WERI-Rb-1 (cell line): ENCODE measurements at regions not wholly inside any gene's neighbourhood (a gene's known extent, or its start where the extent isn't known, plus 50 kb on each side); places are given as distances from the start of the nearest gene placed in this dataset.
"Not testable (repeated sequence)": the region's sequence is repeated elsewhere in the genome, so short reads cannot be mapped to it uniquely, and the experiment has no call there.

Experiments
- DNase-seq: peaks from one replicate; pipeline ENCODE4 v3.0.0-alpha.2; 2020
- H3K27ac ChIP-seq: fragments of 250-450 bp; sonication (Bioruptor Pico); 2 replicates; pipeline ENCODE4 v1.5.1; 2020; ENCODE audit warnings: mild to moderate bottlenecking, moderate library complexity
- H3K27me3 ChIP-seq: fragments of 250-450 bp; sonication (Bioruptor Pico); 2 replicates; pipeline ENCODE4 v1.5.1; 2021; ENCODE audit warnings: mild to moderate bottlenecking, low read depth, moderate library complexity; ENCODE audit not compliant: insufficient read depth, severe bottlenecking
- H3K36me3 ChIP-seq: fragments of 250-450 bp; sonication (Bioruptor Pico); 2 replicates; pipeline ENCODE4 v1.5.1; 2020; ENCODE audit warnings: mild to moderate bottlenecking, moderate library complexity
- H3K4me3 ChIP-seq: 2 replicates; pipeline ENCODE4 v1.5.1; 2011; ENCODE audit warnings: low read depth, mild to moderate bottlenecking, control low read depth, low read length
- H3K9me3 ChIP-seq: fragments of 250-450 bp; sonication (Bioruptor Pico); 2 replicates; pipeline ENCODE4 v1.5.1; 2021; ENCODE audit warnings: mild to moderate bottlenecking, moderate library complexity; ENCODE audit not compliant: severe bottlenecking
- TF ChIP-seq, protein P1 (sequence below): IDR thresholded peaks from 2 replicates; pipeline ENCODE4 v1.5.1; 2011; ENCODE audit warnings: low read depth, mild to moderate bottlenecking, control low read depth, inconsistent platforms, low read length

DNA sequence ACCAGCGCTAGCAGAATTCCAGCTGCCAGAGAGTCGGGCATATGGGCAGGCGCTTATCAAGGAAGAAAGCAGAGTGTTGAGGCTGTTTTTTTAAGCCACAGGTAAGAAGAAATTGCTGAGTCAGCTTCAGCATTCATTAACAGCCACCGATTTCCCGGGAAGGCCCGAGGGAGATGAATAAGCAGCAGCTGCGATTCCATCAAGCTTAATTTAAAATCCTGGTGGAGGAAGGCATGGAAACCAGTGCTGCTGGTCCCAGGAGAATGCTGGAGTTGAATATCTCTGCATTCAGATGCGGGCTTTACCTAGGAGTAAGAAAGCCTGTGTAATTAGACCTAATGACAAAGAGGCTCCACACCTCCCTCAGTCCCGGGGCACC is 168.8 kb downstream of the BRD1 start:
- Histone ChIP-seq H3K9me3 (no peaks in the 10 kb centered on the region), H3K27me3 (no peaks in the 10 kb centered on the region), H3K27ac (no peak overlapping the region), H3K36me3 (no peaks in the 10 kb centered on the region), H3K4me3 (no peak overlapping the region)
- TF ChIP-seq, protein P1, sequence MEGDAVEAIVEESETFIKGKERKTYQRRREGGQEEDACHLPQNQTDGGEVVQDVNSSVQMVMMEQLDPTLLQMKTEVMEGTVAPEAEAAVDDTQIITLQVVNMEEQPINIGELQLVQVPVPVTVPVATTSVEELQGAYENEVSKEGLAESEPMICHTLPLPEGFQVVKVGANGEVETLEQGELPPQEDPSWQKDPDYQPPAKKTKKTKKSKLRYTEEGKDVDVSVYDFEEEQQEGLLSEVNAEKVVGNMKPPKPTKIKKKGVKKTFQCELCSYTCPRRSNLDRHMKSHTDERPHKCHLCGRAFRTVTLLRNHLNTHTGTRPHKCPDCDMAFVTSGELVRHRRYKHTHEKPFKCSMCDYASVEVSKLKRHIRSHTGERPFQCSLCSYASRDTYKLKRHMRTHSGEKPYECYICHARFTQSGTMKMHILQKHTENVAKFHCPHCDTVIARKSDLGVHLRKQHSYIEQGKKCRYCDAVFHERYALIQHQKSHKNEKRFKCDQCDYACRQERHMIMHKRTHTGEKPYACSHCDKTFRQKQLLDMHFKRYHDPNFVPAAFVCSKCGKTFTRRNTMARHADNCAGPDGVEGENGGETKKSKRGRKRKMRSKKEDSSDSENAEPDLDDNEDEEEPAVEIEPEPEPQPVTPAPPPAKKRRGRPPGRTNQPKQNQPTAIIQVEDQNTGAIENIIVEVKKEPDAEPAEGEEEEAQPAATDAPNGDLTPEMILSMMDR = no peak
- peak; percentile 6 for DNase-seq

DNA sequence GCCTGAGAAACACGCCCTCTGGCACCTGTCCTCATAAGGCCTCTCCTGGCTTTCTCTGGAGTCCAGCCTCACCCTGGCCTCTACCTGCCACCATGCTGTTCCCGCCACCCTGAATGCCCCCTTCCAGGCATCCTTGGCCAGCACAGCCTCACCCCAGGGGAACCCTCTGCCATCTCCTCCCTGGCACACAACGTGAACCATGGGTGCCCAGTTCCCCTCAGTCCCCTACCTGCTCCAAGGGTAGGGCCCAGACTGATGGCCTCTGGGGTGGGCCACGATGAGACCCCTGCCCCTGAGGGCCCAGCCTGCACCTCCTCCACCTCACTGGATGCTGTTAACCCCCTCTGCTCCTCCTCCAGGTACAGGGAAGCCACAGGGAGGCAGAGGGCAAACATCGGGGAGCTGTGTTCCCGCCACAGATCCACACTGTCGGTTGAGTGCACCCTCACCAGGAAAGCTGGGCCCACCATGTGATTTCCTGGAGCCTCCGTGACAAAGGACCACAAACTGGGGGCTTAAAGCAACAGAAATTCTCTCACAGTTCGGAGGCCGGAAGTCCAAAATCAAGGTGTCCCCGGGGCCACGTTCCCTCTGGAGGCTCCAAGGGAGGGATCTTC is 169.6 kb downstream of the BRD1 start:
- no peaks in the 10 kb centered on the region for H3K36me3 ChIP-seq
- DNase-seq = no peak
- no peaks in the 10 kb centered on the region for H3K27me3 ChIP-seq
- TF ChIP-seq, protein P1 = no peak
- H3K9me3 ChIP-seq = no peaks in the 10 kb centered on the region
- no peak overlapping the region for H3K27ac ChIP-seq
- no peak overlapping the region for H3K4me3 ChIP-seq

DNA sequence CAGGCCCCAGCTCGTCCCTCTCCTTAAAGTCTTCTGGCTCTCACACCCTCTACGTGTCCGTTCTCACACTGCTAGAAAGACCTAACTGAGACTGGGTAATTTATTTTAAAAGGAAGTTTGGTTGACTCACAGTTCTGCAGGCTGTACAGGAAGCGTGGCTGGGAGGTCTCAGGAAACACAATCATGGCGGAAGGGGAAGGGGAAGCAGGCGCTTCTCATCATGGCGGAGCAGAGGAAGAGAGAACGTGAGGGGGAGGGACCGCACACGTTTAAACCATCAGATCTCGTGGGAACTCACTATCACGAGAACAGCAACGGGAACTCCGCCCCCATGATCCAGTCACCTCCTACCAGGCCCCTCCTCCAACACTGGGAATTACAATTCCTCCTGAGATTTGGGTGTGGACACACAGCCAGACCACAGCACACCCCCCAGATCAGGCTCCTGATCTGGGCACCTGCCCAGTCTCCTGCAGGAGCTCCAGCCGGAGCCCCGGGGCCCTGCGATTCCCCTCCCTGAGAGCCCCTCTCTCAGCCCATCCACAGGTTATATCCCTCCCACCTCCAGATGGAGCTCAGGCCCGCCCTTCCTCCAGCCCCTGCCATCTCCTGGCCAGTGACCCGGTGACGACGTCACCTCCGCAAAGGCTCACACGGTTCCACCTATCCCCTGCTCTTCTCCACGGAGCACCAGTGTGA is 170.2 kb downstream of the BRD1 start:
- H3K27ac ChIP-seq = no peak overlapping the region
- no peak for DNase-seq
- TF ChIP-seq, protein P1 = no peak
- H3K36me3 ChIP-seq = no peaks in the 10 kb centered on the region
- no peaks in the 10 kb centered on the region for H3K27me3 ChIP-seq
- H3K9me3 ChIP-seq = no peaks in the 10 kb centered on the region
- H3K4me3 ChIP-seq = no peak overlapping the region

DNA sequence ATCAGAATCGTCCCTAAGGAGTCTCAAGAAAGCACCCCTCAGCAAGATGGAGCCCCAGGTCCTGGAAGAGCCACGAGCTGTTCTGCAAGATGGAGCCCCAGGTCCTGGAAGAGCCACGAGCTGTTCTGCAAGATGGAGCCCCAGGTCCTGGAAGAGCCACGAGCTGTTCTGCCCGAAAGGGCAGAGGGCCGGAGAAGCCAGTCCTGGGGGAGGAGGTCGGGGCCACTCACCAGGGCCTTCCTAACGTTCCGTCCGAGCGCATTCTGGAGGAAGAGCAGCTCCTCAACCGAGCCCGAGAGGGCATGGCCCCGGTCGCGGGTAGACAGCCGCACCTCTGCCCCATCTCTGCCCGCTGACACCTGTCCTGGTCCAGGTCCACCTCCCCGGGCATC is 170.8 kb downstream of the BRD1 start:
- not testable (repeated sequence) for H3K4me3 ChIP-seq, H3K27ac ChIP-seq, H3K9me3 ChIP-seq, H3K36me3 ChIP-seq, DNase-seq, H3K27me3 ChIP-seq

DNA sequence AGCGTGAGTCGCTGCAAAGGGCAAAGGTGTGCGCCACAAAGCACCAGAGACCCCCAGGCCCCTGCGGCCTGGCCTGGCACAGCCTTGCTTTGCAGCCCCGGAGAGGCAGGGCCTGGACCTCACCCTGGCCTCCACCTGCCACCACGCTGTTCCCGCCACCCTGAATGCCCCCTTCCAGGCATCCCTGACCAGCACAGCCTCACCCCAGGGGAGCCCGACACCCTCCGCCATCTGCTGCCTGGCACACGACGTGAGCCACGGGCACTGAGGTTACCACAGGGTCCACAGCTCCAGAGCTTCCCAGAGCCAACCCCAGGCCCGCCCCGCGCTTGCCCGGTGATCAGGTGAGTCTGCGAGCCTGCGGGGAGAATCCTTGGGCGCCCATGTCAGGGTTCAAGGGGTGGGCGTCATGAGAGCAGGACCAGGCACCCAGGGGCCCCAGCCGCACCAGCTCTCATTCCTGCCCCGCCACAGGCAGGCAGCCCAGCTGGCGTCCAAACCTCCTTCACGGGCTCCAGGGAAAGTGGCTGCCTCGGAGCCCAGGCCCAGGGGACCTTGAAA is 171.3 kb downstream of the BRD1 start:
- Histone ChIP-seq H3K27me3 (no peaks in the 10 kb centered on the region), H3K9me3 (no peaks in the 10 kb centered on the region), H3K4me3 (no peak overlapping the region), H3K36me3 (no peaks in the 10 kb centered on the region), H3K27ac (no peak overlapping the region)
- no peak for DNase-seq
- TF ChIP-seq, protein P1 = no peak

DNA sequence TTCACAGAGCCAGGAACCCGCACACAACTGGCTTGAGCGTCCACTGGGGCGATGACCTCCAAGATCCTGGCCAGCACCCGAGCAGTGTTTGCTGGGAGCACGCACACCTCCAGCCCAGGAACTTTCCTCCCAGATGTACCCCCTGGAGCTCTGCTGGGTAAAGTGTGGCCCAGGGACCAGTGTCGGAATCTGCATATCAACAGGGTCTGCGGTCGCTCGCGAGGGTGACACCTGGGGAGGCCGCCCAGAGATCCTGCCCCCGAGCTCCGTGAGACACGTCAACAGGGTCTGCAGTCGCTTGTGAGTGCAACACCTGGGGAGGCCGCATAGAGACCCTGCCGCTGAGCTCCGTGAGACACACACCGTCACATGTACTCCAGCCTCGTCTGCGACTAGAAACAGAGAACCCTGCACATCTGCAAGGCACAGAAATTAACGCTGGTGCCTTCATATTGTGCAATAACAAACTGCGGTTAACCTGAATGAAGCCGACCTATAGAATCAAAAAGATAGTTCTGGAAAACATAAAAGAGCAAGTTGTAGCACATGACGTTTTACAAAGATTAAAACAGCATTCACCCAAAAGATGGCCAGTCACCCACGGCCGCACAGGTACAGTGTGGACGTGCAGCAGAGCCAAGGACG is 172.4 kb downstream of the BRD1 start:
- TF ChIP-seq, protein P1 = no peak
- Histone ChIP-seq H3K27ac (no peak overlapping the region), H3K4me3 (no peak overlapping the region), H3K9me3 (no peaks in the 10 kb centered on the region), H3K36me3 (no peaks in the 10 kb centered on the region), H3K27me3 (no peaks in the 10 kb centered on the region)
- DNase-seq = no peak
